ENCODE measurements at regions not wholly inside any gene's neighbourhood (a gene's known extent, or its start where the extent isn't known, plus 50 kb on each side); places are given as distances from the start of the nearest gene placed in this dataset.

DNA sequence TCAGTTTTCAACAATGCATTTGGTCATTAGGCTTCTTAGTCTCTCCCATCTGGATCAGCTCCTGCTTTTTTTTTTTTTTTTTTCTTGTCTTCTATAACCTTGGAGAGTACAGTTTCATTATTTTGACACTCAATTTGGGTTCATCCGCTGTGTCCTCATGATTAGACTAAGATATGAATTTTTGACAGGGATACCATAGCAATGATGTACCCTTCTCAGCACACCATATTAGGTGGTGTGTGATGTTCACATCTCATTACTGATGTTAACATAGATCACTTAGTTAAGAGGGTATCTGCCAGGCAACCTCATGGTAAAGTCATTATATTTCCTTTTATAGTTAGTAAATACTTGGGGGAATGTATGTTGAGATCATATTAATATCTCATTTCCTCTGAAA lies 445.5 kb upstream of the IGFBP3 start:
- Histone ChIP-seq H3K4me3 (ENCODE audit: low read length) (no peak overlapping the region), H3K36me3 (ENCODE audit: insufficient read depth, low read length) (no peaks in the 10 kb centered on the region), H3K4me1 (ENCODE audit: insufficient read depth, low read length) (peaks cover 14% of the 10 kb centered on the region), H3K9me3 (ENCODE audit: low read length) (no peaks in the 10 kb centered on the region), H2AFZ (ENCODE audit: low read depth, low read length) (no peak overlapping the region), H3K27me3 (ENCODE audit: insufficient read depth, low read length) (no peaks in the 10 kb centered on the region)

DNA sequence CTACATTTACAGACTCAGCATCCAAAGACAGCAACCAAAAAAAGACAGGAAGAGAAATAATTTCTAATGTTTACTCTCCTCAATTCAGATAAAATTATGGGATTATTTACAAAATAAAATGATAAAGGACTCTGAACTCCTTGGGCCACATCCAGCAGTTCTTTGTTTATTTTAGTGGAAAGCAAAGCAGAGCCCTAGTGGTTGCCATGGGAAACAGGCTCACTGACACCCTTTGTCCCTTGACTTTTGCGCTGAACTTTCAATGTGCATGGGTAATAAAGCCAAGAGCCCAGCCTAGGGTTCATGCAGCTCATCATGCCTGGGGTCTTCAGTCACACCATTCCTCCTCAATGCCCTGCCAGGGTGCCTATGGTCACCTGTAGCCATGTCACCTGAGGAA lies 442.6 kb upstream of the IGFBP3 start:
- Histone ChIP-seq H3K9me3 (ENCODE audit: low read length) (no peaks in the 10 kb centered on the region), H2AFZ (ENCODE audit: low read depth, low read length) (no peak overlapping the region), H3K36me3 (ENCODE audit: insufficient read depth, low read length) (no peaks in the 10 kb centered on the region)

DNA sequence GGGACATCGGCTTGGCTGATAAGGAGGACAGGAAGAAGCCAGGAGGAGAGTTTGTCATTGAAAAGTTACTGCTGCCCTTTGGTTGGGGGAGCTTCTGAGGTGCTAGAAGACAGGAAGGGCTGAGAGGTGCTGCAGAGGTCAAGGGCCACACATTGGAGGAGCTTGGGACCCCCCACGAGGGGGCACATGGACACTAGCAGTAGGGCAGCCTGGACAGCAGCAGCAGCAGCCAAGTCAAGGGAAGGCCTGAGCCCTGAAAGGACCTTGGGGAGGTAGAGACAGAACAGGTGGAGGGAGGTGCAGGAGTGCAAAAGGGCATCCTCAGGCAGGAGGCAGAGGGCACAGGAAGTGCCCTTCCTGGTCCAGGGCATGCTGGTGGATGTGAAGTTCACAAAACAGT lies 439.7 kb upstream of the IGFBP3 start:
- no peak overlapping the region for H2AFZ ChIP-seq (ENCODE audit: low read depth, low read length)
- no peaks in the 10 kb centered on the region for H3K36me3 ChIP-seq (ENCODE audit: insufficient read depth, low read length)
- H3K4me1 ChIP-seq (ENCODE audit: insufficient read depth, low read length), result peaks cover 14% of the 10 kb centered on the region
- no peaks in the 10 kb centered on the region for H3K27me3 ChIP-seq (ENCODE audit: insufficient read depth, low read length)
- H3K4me3 ChIP-seq (ENCODE audit: low read length), result no peak overlapping the region
- no peaks in the 10 kb centered on the region for H3K9me3 ChIP-seq (ENCODE audit: low read length)

More for the DNA sequence above, 442.6 kb upstream of the IGFBP3 start:
- H3K4me3 ChIP-seq (ENCODE audit: low read length), result no peak overlapping the region
- H3K4me1 ChIP-seq (ENCODE audit: insufficient read depth, low read length), result peaks cover 14% of the 10 kb centered on the region
- H3K27me3 ChIP-seq (ENCODE audit: insufficient read depth, low read length), result no peaks in the 10 kb centered on the region

DNA sequence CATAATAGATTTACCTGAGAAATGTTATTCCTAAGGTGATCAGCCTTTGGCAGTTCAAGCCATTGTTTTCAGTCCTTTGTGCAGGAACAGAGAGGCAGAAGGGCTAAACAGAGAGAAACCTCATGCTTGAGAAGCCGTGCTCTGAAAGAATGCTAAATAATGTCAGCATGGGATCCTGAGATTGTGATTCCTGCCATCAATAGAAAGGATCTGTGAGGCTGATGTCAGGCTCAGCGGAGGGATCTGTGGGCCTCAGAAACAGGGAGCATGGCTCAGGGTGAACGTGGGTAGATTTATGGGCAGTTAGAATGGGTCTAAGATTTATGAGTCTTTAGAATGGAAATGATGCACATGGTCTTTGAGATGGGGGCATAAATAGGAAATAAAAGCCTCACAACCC lies 439.2 kb upstream of the IGFBP3 start:
- Histone ChIP-seq H3K9me3 (ENCODE audit: low read length) (no peaks in the 10 kb centered on the region), H3K4me3 (ENCODE audit: low read length) (no peak overlapping the region), H3K4me1 (ENCODE audit: insufficient read depth, low read length) (peaks cover 14% of the 10 kb centered on the region), H2AFZ (ENCODE audit: low read depth, low read length) (no peak overlapping the region), H3K27me3 (ENCODE audit: insufficient read depth, low read length) (no peaks in the 10 kb centered on the region), H3K36me3 (ENCODE audit: insufficient read depth, low read length) (no peaks in the 10 kb centered on the region)

DNA sequence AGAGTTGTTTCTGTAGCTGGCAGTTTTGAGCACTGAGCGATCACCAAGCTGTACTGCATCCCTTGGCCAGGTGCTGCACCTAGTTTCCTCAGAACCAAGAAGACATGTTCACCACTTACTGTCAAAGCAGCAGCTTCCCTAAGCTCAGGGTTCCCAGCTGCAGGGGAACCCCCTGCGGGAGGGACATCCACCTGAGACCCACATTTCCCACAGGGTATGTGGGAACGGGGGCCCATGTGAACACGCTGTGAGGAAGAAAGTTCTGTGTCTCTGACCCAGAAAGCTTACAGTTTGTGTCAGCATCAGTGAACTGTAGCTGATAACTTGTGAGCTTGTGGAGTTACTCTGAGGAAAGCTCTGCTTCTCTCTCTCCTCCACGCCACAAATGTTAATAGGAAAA lies 436.8 kb upstream of the IGFBP3 start:
- no peaks in the 10 kb centered on the region for H3K9me3 ChIP-seq (ENCODE audit: low read length)
- H3K4me3 ChIP-seq (ENCODE audit: low read length), result no peak overlapping the region
- H3K36me3 ChIP-seq (ENCODE audit: insufficient read depth, low read length), result no peaks in the 10 kb centered on the region
- no peak overlapping the region for H2AFZ ChIP-seq (ENCODE audit: low read depth, low read length)
- no peaks in the 10 kb centered on the region for H3K4me1 ChIP-seq (ENCODE audit: insufficient read depth, low read length)
- no peaks in the 10 kb centered on the region for H3K27me3 ChIP-seq (ENCODE audit: insufficient read depth, low read length)

DNA sequence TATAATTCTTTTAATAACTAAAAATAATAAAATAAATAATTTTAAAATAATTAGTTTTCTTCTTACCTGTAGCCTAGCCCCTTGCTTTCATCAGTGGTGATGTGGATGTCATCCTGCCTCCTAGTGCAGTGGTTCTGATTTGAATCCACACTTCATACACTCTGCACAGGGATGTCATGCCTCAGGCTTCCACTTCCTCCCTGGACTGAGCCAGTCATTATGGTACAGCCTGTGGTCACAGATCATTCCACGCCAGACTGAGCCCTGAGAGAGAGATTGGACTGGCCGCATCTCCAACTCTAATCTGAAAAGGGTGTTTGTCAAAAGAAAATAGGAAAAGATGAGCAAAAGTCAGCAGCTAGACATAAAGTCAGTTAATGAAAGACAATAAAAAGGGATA lies 436.2 kb upstream of the IGFBP3 start:
- Histone ChIP-seq H3K27me3 (ENCODE audit: insufficient read depth, low read length) (no peaks in the 10 kb centered on the region), H3K4me1 (ENCODE audit: insufficient read depth, low read length) (no peaks in the 10 kb centered on the region), H2AFZ (ENCODE audit: low read depth, low read length) (no peak overlapping the region), H3K36me3 (ENCODE audit: insufficient read depth, low read length) (no peaks in the 10 kb centered on the region), H3K4me3 (ENCODE audit: low read length) (no peak overlapping the region), H3K9me3 (ENCODE audit: low read length) (no peaks in the 10 kb centered on the region)

DNA sequence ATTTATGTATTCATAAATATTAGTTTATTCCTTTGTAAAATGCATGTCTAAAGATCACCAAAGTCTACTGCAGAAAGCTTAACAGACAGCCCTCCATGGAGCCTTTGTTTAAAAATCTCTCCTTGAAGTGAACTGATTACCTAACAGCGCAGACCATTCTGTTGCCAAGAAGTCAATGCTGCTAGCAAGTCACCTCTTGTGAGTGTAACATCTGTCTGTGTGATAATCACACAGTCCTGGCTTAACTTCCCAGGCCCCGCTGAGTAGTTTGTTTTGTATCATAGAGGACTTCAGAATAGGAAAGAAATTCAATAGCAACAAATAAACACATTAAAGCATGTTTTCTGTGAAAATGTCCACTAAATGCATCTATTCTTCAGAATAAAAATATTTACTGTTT lies 435.3 kb upstream of the IGFBP3 start:
- Histone ChIP-seq H3K9me3 (ENCODE audit: low read length) (no peaks in the 10 kb centered on the region), H2AFZ (ENCODE audit: low read depth, low read length) (no peak overlapping the region), H3K36me3 (ENCODE audit: insufficient read depth, low read length) (no peaks in the 10 kb centered on the region), H3K27me3 (ENCODE audit: insufficient read depth, low read length) (no peaks in the 10 kb centered on the region), H3K4me1 (ENCODE audit: insufficient read depth, low read length) (no peaks in the 10 kb centered on the region), H3K4me3 (ENCODE audit: low read length) (no peak overlapping the region)

DNA sequence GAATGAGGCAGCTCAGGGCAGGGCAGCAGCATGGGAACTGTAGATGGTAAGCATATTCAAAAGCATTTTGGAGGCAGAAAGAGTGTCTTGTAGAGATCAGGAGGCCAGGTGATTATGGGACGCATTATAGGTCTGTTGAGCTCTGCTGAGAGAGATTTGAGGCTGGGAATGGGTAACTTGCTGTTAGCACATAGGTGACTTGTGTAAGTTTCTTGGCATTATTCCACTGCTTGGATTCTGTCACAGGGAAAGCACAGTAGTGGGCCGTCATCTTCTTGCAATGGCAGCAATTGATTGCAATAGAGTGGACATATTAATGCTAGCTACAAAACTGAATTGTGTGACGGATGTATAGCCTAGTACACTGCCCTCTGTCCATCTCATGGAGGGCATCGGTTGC lies 434.3 kb upstream of the IGFBP3 start:
- no peaks in the 10 kb centered on the region for H3K36me3 ChIP-seq (ENCODE audit: insufficient read depth, low read length)
- no peaks in the 10 kb centered on the region for H3K9me3 ChIP-seq (ENCODE audit: low read length)
- no peaks in the 10 kb centered on the region for H3K27me3 ChIP-seq (ENCODE audit: insufficient read depth, low read length)
- H3K4me3 ChIP-seq (ENCODE audit: low read length), result no peak overlapping the region
- no peak overlapping the region for H2AFZ ChIP-seq (ENCODE audit: low read depth, low read length)
- H3K4me1 ChIP-seq (ENCODE audit: insufficient read depth, low read length), result no peaks in the 10 kb centered on the region

DNA sequence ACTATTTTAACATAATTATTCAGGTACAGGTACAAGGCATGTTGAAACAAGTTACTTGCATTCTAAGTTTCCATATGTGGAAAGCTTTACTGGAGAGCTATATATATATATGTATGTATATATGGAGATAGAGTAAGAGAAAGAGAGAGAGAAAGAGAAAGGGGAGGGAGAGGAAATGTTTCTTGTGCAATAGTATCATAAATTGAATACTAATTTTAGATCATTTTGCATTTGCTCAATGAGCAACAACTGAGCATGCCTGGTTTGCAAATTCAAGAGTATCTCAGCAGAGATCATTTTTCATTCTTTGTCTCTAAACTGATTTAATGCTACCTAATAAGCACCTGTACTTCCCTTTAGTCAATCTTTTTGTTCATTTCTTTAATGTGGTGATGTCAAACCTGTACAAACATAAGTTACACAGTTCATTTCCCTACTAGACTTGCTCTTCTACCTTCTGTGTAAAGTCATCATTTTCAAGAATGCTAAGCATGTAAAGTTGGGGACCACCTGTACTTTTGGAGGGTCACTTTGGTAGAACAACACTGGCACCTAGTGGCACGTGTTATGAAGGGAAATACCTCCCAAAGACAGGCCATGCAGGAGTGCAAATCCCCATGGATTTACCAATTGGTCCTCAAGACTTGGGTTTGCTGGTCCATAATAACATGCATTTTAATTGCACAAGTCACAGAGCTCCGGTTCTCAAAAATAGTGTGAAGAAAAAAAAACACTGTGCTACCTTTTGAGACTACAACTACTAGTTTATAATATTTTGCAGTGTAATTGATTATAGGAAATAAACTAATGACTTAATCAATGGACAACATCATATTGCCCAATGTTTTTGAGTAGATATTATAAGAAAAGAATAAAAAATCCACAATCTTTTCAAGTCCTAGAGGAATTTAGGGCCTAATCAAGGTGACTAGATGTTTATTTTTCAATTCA lies 431.2 kb upstream of the IGFBP3 start:
- Histone ChIP-seq H3K4me3 (ENCODE audit: low read length) (no peak overlapping the region), H3K36me3 (ENCODE audit: insufficient read depth, low read length) (no peaks in the 10 kb centered on the region), H3K9me3 (ENCODE audit: low read length) (no peaks in the 10 kb centered on the region), H2AFZ (ENCODE audit: low read depth, low read length) (no peak overlapping the region), H3K4me1 (ENCODE audit: insufficient read depth, low read length) (no peaks in the 10 kb centered on the region), H3K27me3 (ENCODE audit: insufficient read depth, low read length) (no peaks in the 10 kb centered on the region)

DNA sequence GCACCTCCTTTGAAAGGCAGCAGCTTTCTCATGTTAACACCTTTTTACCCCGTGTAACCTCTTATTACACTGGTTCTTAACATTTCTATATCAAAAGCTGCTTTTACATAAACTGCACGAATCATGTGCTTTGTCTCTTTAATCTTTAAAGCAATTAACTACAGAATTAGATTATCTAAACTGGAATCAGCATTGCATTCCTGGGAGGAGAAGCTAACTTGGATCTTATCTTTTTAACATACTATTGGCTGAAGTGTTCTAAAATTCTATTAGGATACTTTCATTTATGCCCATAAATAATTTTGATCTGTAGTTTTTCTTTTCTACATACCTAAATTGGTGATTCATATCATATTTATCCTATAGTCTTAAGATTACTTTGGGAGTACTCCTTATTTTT lies 428.4 kb upstream of the IGFBP3 start:
- no peaks in the 10 kb centered on the region for H3K27me3 ChIP-seq (ENCODE audit: insufficient read depth, low read length)
- no peak overlapping the region for H2AFZ ChIP-seq (ENCODE audit: low read depth, low read length)
- no peaks in the 10 kb centered on the region for H3K9me3 ChIP-seq (ENCODE audit: low read length)
- H3K36me3 ChIP-seq (ENCODE audit: insufficient read depth, low read length), result no peaks in the 10 kb centered on the region
- no peaks in the 10 kb centered on the region for H3K4me1 ChIP-seq (ENCODE audit: insufficient read depth, low read length)
- H3K4me3 ChIP-seq (ENCODE audit: low read length), result no peak overlapping the region

DNA sequence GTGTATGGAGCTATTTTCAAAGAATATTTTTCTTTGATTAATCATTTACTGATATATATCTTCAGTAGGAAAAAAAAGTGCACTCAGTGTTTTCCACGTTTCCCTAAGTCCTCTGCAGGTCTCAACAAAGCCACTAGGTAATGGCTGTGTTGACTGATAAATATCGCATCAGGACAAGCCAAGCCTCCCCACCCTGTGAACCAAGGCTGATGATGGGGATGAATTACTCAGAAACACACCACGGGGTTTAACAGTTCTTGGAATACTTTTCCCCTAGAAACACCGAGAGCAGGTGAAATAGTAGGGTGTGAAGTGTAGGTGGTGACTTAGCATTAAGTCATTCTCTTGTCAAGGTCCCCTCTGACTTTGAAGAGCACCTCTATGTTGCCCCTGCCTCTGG lies 423.5 kb upstream of the IGFBP3 start:
- Histone ChIP-seq H3K4me3 (ENCODE audit: low read length) (no peak overlapping the region), H3K36me3 (ENCODE audit: insufficient read depth, low read length) (no peaks in the 10 kb centered on the region), H2AFZ (ENCODE audit: low read depth, low read length) (no peak overlapping the region), H3K9me3 (ENCODE audit: low read length) (no peaks in the 10 kb centered on the region), H3K27me3 (ENCODE audit: insufficient read depth, low read length) (no peaks in the 10 kb centered on the region), H3K4me1 (ENCODE audit: insufficient read depth, low read length) (no peaks in the 10 kb centered on the region)

DNA sequence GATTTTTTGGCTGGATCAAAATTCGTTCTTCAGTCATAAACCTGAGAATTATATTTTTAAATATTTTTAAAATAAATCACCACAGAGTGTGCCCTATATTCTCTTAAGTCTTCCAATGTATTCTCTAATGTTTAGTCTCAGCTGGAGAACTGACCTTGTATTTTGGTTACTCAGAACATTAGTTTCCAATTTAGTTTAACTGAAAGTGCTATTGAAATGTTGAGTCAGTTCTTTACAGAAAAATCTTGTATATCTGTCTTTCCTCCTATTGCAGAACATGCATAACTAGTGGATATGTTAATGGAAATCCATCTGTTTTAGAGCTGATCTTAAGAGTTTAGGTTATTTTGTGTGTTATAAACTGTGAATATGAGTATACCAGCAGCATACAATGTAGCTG lies 422.7 kb upstream of the IGFBP3 start:
- Histone ChIP-seq H3K9me3 (ENCODE audit: low read length) (no peaks in the 10 kb centered on the region), H3K27me3 (ENCODE audit: insufficient read depth, low read length) (no peaks in the 10 kb centered on the region), H3K4me1 (ENCODE audit: insufficient read depth, low read length) (no peaks in the 10 kb centered on the region), H3K4me3 (ENCODE audit: low read length) (no peak overlapping the region), H3K36me3 (ENCODE audit: insufficient read depth, low read length) (no peaks in the 10 kb centered on the region), H2AFZ (ENCODE audit: low read depth, low read length) (no peak overlapping the region)

DNA sequence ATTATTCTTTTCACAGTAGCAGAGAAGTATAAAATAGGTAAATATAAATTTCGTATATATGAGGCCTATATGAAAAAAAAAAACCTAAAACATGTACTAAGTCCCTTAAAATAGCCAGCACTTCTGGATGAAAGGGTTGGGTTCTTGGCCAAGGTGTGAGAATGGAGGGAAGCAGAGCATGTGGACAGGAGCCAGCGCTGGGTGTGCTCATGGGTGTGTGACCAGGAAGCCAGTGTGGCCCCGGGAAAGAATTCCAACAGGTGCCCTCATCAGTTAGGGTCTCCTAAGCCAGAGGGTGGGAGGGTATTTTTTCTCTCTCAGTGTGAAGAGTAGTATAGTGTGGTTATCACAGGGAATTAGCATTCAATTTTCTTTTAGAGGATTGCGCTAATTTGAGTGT lies 401.9 kb upstream of the IGFBP3 start:
- H3K4me3 ChIP-seq (ENCODE audit: low read length), result no peak overlapping the region
- H3K9me3 ChIP-seq (ENCODE audit: low read length), result no peaks in the 10 kb centered on the region
- H3K4me1 ChIP-seq (ENCODE audit: insufficient read depth, low read length), result no peaks in the 10 kb centered on the region
- no peaks in the 10 kb centered on the region for H3K27me3 ChIP-seq (ENCODE audit: insufficient read depth, low read length)
- no peak overlapping the region for H2AFZ ChIP-seq (ENCODE audit: low read depth, low read length)
- no peaks in the 10 kb centered on the region for H3K36me3 ChIP-seq (ENCODE audit: insufficient read depth, low read length)

Data from neuron (in vitro differentiated cells).